Adrenal gland (tissue), 5 donors: ENCODE measurements at regions not wholly inside any gene's neighbourhood (a gene's known extent, or its start where the extent isn't known, plus 50 kb on each side); places are given as distances from the start of the nearest gene placed in this dataset.

ENCODE experiments used
- CTCF ChIP-seq, 6 experiments: fragments of 450-650 bp in 4 of 6; fragments of 200-600 bp in 2 of 6; sonication (generic) in 1 of 6; IDR thresholded peaks; 1 replicate in 5 of 6; 2 replicates in 1 of 6; pipeline versions ENCODE4 v1.5.1 to v1.8.0; 2016 to 2021; ENCODE audit warnings: antibody characterized with exemption in 6 of 6, mild to moderate bottlenecking in 2 of 6, moderate library complexity in 1 of 6
- POLR2A ChIP-seq, 2 donors: fragments of 450-650 bp; IDR thresholded peaks; one replicate each; pipeline ENCODE4 v1.6.1; 2017; ENCODE audit warnings: antibody characterized with exemption in 2 of 2, mild to moderate bottlenecking in 2 of 2, moderate library complexity in 1 of 2
- donor health status: DM: no; HTN: no; CAD: no.

GRCh38 chr7:33790746-33791145 lies 114.6 kb upstream of the BMPER start:
- no peak for TF ChIP-seq CTCF (IDR thresholded peaks at IDR 0.05)
- no peak for TF ChIP-seq POLR2A (IDR thresholded peaks at IDR 0.05)
